Bronchial epithelial cell (primary cell): ENCODE measurements at regions not wholly inside any gene's neighbourhood (a gene's known extent, or its start where the extent isn't known, plus 50 kb on each side); places are given as distances from the start of the nearest gene placed in this dataset.

Experiments used
- DNase-seq: peaks from one replicate; pipeline ENCODE4 v3.0.0-alpha.2; 2010; ENCODE audit warnings: low read depth
- FAIRE-seq: peaks from 2 replicates; lab custom pipeline; 2011; peaks lifted over from hg19 to GRCh38; lab: Jason Lieb, UNC
- H3K27me3 ChIP-seq: 2 replicates; pipeline ENCODE4 v1.5.1; 2011; ENCODE audit warnings: low read length; ENCODE audit not compliant: control insufficient read depth, insufficient read depth
- H3K36me3 ChIP-seq: 2 replicates; pipeline ENCODE4 v1.5.1; 2011; ENCODE audit warnings: low read length; ENCODE audit not compliant: control insufficient read depth, insufficient read depth
- H3K4me3 ChIP-seq: 2 replicates; pipeline ENCODE4 v1.5.1; 2011; ENCODE audit warnings: mild to moderate bottlenecking, low read depth, low read length, control low read depth
- CTCF ChIP-seq: IDR thresholded peaks from 2 replicates; pipeline ENCODE4 v1.5.1; 2011; ENCODE audit warnings: mild to moderate bottlenecking, moderate library complexity, low read length, control low read depth, inconsistent platforms; ENCODE audit not compliant: insufficient read depth, severe bottlenecking

- Histone ChIP-seq H3K36me3 (no peaks in the 10 kb centered on the region), H3K4me3 (no peak overlapping the region), H3K27me3 (no peaks in the 10 kb centered on the region)
- DNase-seq (no peak), FAIRE-seq (no peak)
- no peak for TF ChIP-seq CTCF
These were observed 138.7 kb upstream of the POF1B start for GRCh38 chrX:85517994-85518718.

- DNase-seq = peak; percentile 94
- no peak overlapping the region for H3K4me3 ChIP-seq
- no peak for TF ChIP-seq CTCF
- H3K36me3 ChIP-seq = no peaks in the 10 kb centered on the region
- H3K27me3 ChIP-seq = no peaks in the 10 kb centered on the region
- FAIRE-seq = no peak
These were observed 136.7 kb upstream of the POF1B start for GRCh38 chrX:85516131-85516530.

- DNase-seq (peak; percentile 60), FAIRE-seq (no peak)
- Histone ChIP-seq H3K4me3 (no peak overlapping the region), H3K36me3 (no peaks in the 10 kb centered on the region), H3K27me3 (no peaks in the 10 kb centered on the region)
- TF ChIP-seq CTCF = no peak
These were observed 127.4 kb upstream of the POF1B start for GRCh38 chrX:85506871-85507270.

- TF ChIP-seq CTCF = no peak
These were observed 126.3 kb upstream of the POF1B start for GRCh38 chrX:85505801-85506200.

GRCh38 chrX:85504381-85504780 is 124.9 kb upstream of the POF1B start:
- Histone ChIP-seq H3K27me3 (no peaks in the 10 kb centered on the region), H3K36me3 (no peaks in the 10 kb centered on the region), H3K4me3 (no peak overlapping the region)
- DNase-seq (no peak), FAIRE-seq (no peak)
- TF ChIP-seq CTCF = no peak

More at GRCh38 chrX:85505801-85506200, 126.3 kb upstream of the POF1B start:
- Histone ChIP-seq H3K4me3 (no peak overlapping the region), H3K27me3 (no peaks in the 10 kb centered on the region), H3K36me3 (no peaks in the 10 kb centered on the region)
- no peak for DNase-seq
- no peak for FAIRE-seq
